HEK293 (cell line): ENCODE measurements at regions not wholly inside any gene's neighbourhood (a gene's known extent, or its start where the extent isn't known, plus 50 kb on each side); places are given as distances from the start of the nearest gene placed in this dataset.

Experiments
- CTCF ChIA-PET: fragments of 350-600 bp; formaldehyde crosslinking; extraction: SDS; loops from one replicate; lab custom pipeline; 2021; ENCODE audit warnings: antibody characterized with exemption; lab: Yijun Ruan, JAX
- POLR2A ChIA-PET: fragments of 300-600 bp; formaldehyde crosslinking; extraction: SDS; loops from one replicate; lab custom pipeline; 2020; ENCODE audit warnings: antibody characterized with exemption, inconsistent platforms; lab: Yijun Ruan, JAX
- H3K27ac ChIP-seq: fragments of 200-500 bp; sonication (Bioruptor generic); 2 replicates; pipeline ENCODE4 v1.5.1; 2014; ENCODE audit warnings: low read depth, low read length, control low read depth, inconsistent platforms; ENCODE audit errors: extremely low read depth
- H3K36me3 ChIP-seq, 2 experiments: fragments of 200-500 bp in 1 of 2; sonication (Bioruptor generic) in 1 of 2; 1 replicate in 1 of 2; 2 replicates in 1 of 2; pipeline ENCODE4 v1.5.1; 2014 to 2017; ENCODE audit warnings: inconsistent platforms in 2 of 2, low read length in 2 of 2; ENCODE audit not compliant: control insufficient read depth in 2 of 2, insufficient read depth in 1 of 2
- H3K4me1 ChIP-seq: fragments of 200-500 bp; sonication (Bioruptor generic); 2 replicates; pipeline ENCODE4 v1.5.1; 2014; ENCODE audit warnings: mild to moderate bottlenecking, low read length, inconsistent platforms; ENCODE audit not compliant: control insufficient read depth, insufficient read depth
- H3K4me3 ChIP-seq: 2 replicates; pipeline ENCODE4 v1.5.1; 2011; ENCODE audit warnings: low read depth, mild to moderate bottlenecking, control low read depth, low read length, moderate library complexity
- H3K9me3 ChIP-seq: fragments of 200-500 bp; sonication (Bioruptor generic); 2 replicates; pipeline ENCODE4 v1.5.1; 2014; ENCODE audit warnings: low read depth, low read length, inconsistent platforms; ENCODE audit not compliant: control insufficient read depth, insufficient read depth
- GFI1B ChIP-seq: fragments of 450-650 bp; formaldehyde crosslinking; IDR thresholded peaks from 2 replicates; pipeline ENCODE4 v1.5.1; 2016; ENCODE audit warnings: missing biosample characterization, missing genetic modification characterization
- KLF9 ChIP-seq: fragments of 450-650 bp; formaldehyde crosslinking; IDR thresholded peaks from 2 replicates; pipeline ENCODE4 v1.5.1; 2016; ENCODE audit warnings: missing biosample characterization, missing genetic modification characterization, low read depth
- MEIS1 ChIP-seq: sonication (generic); formaldehyde crosslinking; IDR thresholded peaks from 2 replicates; pipeline ENCODE4 v1.8.1; 2022; ENCODE audit warnings: missing genetic modification reagents, mild to moderate bottlenecking, borderline replicate concordance
- SCRT2 ChIP-seq: fragments of 450-650 bp; formaldehyde crosslinking; IDR thresholded peaks from 2 replicates; pipeline ENCODE4 v1.5.1; 2016; ENCODE audit warnings: missing biosample characterization, missing genetic modification characterization
- WT1 ChIP-seq: fragments of 450-650 bp; formaldehyde crosslinking; IDR thresholded peaks from 2 replicates; pipeline ENCODE4 v1.5.1; 2016; ENCODE audit warnings: missing biosample characterization, missing genetic modification characterization
- ZNF133 ChIP-seq: fragments of 450-650 bp; formaldehyde crosslinking; IDR thresholded peaks from 2 replicates; pipeline ENCODE4 v1.5.1; 2016; ENCODE audit warnings: missing biosample characterization, missing genetic modification characterization
- ZNF155 ChIP-seq: fragments of 450-650 bp; formaldehyde crosslinking; IDR thresholded peaks from 2 replicates; pipeline ENCODE4 v1.5.1; 2016; ENCODE audit warnings: missing biosample characterization, missing genetic modification characterization
- ZNF174 ChIP-seq: fragments of 450-650 bp; formaldehyde crosslinking; IDR thresholded peaks from 2 replicates; pipeline ENCODE4 v1.5.0; 2017; ENCODE audit warnings: missing biosample characterization, mild to moderate bottlenecking, missing genetic modification characterization
- ZNF23 ChIP-seq: fragments of 450-650 bp; formaldehyde crosslinking; IDR thresholded peaks from 2 replicates; pipeline ENCODE4 v1.5.1; 2016; ENCODE audit warnings: missing biosample characterization, missing genetic modification characterization, borderline replicate concordance
- ZNF248 ChIP-seq: fragments of 450-650 bp; formaldehyde crosslinking; IDR thresholded peaks from 2 replicates; pipeline ENCODE4 v1.5.1; 2017; ENCODE audit warnings: missing biosample characterization, missing genetic modification characterization
- ZNF266 ChIP-seq: fragments of 450-650 bp; formaldehyde crosslinking; IDR thresholded peaks from 2 replicates; pipeline ENCODE4 v1.5.1; 2016; ENCODE audit warnings: missing biosample characterization, missing genetic modification characterization, low read depth
- ZNF274 ChIP-seq, 2 experiments: fragments of 200-500 bp in 1 of 2; fragments of 450-650 bp in 1 of 2; sonication (Bioruptor generic) in 1 of 2; formaldehyde crosslinking in 1 of 2; IDR thresholded peaks; 2 replicates each; pipeline versions ENCODE4 v1.5.1 to v1.6.1; 2014 to 2016; ENCODE audit warnings: borderline replicate concordance in 1 of 2, inconsistent platforms in 1 of 2, low read length in 1 of 2, missing biosample characterization in 1 of 2, missing genetic modification characterization in 1 of 2
- ZNF354C ChIP-seq: fragments of 450-650 bp; formaldehyde crosslinking; IDR thresholded peaks from 2 replicates; pipeline ENCODE4 v1.5.1; 2016; ENCODE audit warnings: missing biosample characterization, missing genetic modification characterization, low read depth, borderline replicate concordance
- ZNF394 ChIP-seq: fragments of 450-650 bp; formaldehyde crosslinking; IDR thresholded peaks from 2 replicates; pipeline ENCODE4 v1.5.1; 2016; ENCODE audit warnings: missing biosample characterization, missing genetic modification characterization, mild to moderate bottlenecking, moderate library complexity, borderline replicate concordance
- ZNF530 ChIP-seq: fragments of 450-650 bp; formaldehyde crosslinking; IDR thresholded peaks from 2 replicates; pipeline ENCODE4 v1.5.1; 2016; ENCODE audit warnings: low read depth, missing biosample characterization, missing genetic modification characterization
- ZNF544 ChIP-seq: fragments of 450-650 bp; formaldehyde crosslinking; IDR thresholded peaks from 2 replicates; pipeline ENCODE4 v1.5.0; 2017; ENCODE audit warnings: missing biosample characterization, missing genetic modification characterization
- ZNF555 ChIP-seq: fragments of 450-650 bp; formaldehyde crosslinking; conservative IDR thresholded peaks from 2 replicates; pipeline ENCODE4 v1.5.1; 2017; ENCODE audit warnings: missing biosample characterization, mild to moderate bottlenecking, missing genetic modification characterization, inconsistent platforms
- ZNF560 ChIP-seq: fragments of 450-650 bp; formaldehyde crosslinking; IDR thresholded peaks from 2 replicates; pipeline ENCODE4 v1.5.1; 2017; ENCODE audit warnings: missing biosample characterization, missing genetic modification characterization, borderline replicate concordance
- ZNF571 ChIP-seq: fragments of 450-650 bp; formaldehyde crosslinking; IDR thresholded peaks from 2 replicates; pipeline ENCODE4 v1.5.0; 2017; ENCODE audit warnings: missing biosample characterization, missing genetic modification characterization
- ZNF600 ChIP-seq: fragments of 450-650 bp; formaldehyde crosslinking; IDR thresholded peaks from 2 replicates; pipeline ENCODE4 v1.5.1; 2016; ENCODE audit warnings: missing biosample characterization, missing genetic modification characterization
- ZNF747 ChIP-seq: fragments of 450-650 bp; formaldehyde crosslinking; IDR thresholded peaks from 2 replicates; pipeline ENCODE4 v1.5.1; 2016; ENCODE audit warnings: missing biosample characterization, missing genetic modification characterization
- TF ChIP-seq, protein P1 (sequence below): fragments of 450-650 bp; formaldehyde crosslinking; IDR thresholded peaks from 2 replicates; pipeline ENCODE4 v1.5.1; 2016; ENCODE audit warnings: missing biosample characterization, missing genetic modification characterization
- TF ChIP-seq, protein P2 (sequence below): fragments of 450-650 bp; formaldehyde crosslinking; IDR thresholded peaks from 2 replicates; pipeline ENCODE4 v1.5.1; 2016; ENCODE audit warnings: missing biosample characterization, missing genetic modification characterization
- TF ChIP-seq, protein P3 (sequence below): fragments of 450-650 bp; IDR thresholded peaks from 2 replicates; pipeline ENCODE4 v1.5.1; 2018; ENCODE audit warnings: missing biosample characterization, mild to moderate bottlenecking, missing genetic modification characterization

DNA sequence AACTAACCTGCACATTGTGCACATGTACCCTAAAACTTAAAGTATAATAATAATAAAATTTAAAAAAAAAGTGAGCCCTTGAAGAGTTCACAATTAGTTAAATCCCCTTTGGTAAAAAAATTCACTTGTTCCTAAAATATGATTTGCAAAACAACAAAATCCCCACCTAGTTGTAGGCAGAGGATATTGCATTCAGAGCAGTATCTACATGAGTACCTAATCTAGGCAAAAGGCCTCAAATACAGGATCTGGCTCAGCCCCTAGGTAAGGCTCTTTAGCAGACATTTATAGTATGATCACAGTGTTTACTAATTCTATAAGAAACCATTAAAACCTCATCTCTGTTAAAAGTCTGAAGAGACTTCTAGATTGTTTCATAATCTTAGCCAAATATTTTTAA is 89.3 kb upstream of the CCDC80 start:
- Histone ChIP-seq H3K27ac (no peak overlapping the region), H3K9me3 (no peaks in the 10 kb centered on the region), H3K4me3 (no peak overlapping the region), H3K36me3 (no peaks in the 10 kb centered on the region), H3K4me1 (no peaks in the 10 kb centered on the region)
- ChIA-PET CTCF (no interaction called here), POLR2A (no interaction called here)
- TF ChIP-seq ZNF600 (tag by site-specific recombination) = no peak
- TF ChIP-seq ZNF248 (tag by site-specific recombination) = no peak
- TF ChIP-seq, protein P1, sequence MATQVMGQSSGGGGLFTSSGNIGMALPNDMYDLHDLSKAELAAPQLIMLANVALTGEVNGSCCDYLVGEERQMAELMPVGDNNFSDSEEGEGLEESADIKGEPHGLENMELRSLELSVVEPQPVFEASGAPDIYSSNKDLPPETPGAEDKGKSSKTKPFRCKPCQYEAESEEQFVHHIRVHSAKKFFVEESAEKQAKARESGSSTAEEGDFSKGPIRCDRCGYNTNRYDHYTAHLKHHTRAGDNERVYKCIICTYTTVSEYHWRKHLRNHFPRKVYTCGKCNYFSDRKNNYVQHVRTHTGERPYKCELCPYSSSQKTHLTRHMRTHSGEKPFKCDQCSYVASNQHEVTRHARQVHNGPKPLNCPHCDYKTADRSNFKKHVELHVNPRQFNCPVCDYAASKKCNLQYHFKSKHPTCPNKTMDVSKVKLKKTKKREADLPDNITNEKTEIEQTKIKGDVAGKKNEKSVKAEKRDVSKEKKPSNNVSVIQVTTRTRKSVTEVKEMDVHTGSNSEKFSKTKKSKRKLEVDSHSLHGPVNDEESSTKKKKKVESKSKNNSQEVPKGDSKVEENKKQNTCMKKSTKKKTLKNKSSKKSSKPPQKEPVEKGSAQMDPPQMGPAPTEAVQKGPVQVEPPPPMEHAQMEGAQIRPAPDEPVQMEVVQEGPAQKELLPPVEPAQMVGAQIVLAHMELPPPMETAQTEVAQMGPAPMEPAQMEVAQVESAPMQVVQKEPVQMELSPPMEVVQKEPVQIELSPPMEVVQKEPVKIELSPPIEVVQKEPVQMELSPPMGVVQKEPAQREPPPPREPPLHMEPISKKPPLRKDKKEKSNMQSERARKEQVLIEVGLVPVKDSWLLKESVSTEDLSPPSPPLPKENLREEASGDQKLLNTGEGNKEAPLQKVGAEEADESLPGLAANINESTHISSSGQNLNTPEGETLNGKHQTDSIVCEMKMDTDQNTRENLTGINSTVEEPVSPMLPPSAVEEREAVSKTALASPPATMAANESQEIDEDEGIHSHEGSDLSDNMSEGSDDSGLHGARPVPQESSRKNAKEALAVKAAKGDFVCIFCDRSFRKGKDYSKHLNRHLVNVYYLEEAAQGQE (tag by site-specific recombination) = no peak
- TF ChIP-seq ZNF174 (tag by site-specific recombination) = no peak
- no peak for TF ChIP-seq ZNF530 (tag by site-specific recombination)
- no peak for TF ChIP-seq ZNF544 (tag by site-specific recombination)
- no peak for TF ChIP-seq ZNF747
- TF ChIP-seq ZNF394 (tag by site-specific recombination) = no peak
- TF ChIP-seq GFI1B (tag by site-specific recombination) = no peak
- no peak for TF ChIP-seq ZNF23 (tag by site-specific recombination)
- no peak for TF ChIP-seq WT1 (tag by site-specific recombination)
- no peak for TF ChIP-seq ZNF571 (tag by site-specific recombination)
- TF ChIP-seq, protein P2, sequence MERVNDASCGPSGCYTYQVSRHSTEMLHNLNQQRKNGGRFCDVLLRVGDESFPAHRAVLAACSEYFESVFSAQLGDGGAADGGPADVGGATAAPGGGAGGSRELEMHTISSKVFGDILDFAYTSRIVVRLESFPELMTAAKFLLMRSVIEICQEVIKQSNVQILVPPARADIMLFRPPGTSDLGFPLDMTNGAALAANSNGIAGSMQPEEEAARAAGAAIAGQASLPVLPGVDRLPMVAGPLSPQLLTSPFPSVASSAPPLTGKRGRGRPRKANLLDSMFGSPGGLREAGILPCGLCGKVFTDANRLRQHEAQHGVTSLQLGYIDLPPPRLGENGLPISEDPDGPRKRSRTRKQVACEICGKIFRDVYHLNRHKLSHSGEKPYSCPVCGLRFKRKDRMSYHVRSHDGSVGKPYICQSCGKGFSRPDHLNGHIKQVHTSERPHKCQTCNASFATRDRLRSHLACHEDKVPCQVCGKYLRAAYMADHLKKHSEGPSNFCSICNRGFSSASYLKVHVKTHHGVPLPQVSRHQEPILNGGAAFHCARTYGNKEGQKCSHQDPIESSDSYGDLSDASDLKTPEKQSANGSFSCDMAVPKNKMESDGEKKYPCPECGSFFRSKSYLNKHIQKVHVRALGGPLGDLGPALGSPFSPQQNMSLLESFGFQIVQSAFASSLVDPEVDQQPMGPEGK (tag by site-specific recombination) = no peak
- no peak for TF ChIP-seq MEIS1 (CRISPR knock-in tag)
- TF ChIP-seq ZNF274 (IDR thresholded peaks at IDR 0.05; ENCODE audit: low read length) = no peak
- no peak for TF ChIP-seq ZNF274 (tag by site-specific recombination; IDR thresholded peaks at IDR 0.05; ENCODE audit: borderline replicate concordance)
- TF ChIP-seq ZNF133 (tag by site-specific recombination) = no peak

DNA sequence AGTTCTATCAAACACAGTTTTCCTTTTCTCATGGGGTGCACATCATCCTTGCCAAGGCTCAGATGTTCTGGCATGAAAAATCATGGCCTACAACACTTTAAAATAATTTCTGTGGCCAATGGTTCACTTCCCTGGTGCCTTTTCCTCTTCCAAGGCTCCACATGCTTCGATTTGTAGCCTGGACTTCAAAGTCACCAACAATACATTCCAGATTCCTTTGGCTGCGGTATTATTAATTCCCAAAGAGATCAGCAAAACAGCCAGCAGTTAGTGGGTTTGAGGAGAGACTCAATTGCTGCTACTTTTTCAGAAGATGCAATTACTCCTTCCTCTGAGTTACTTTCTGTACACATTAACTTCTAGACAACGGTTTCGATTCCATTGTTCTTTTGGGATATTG is 80.3 kb upstream of the CCDC80 start:
- Histone ChIP-seq H3K4me1 (no peaks in the 10 kb centered on the region), H3K36me3 (no peaks in the 10 kb centered on the region), H3K4me3 (no peak overlapping the region), H3K9me3 (no peaks in the 10 kb centered on the region)
- CTCF ChIA-PET = interaction anchor here (1.6 kb wide), 1 partner anchor 13 kb away, joined by 4 read pairs; no protein-coding TSS in a partner anchor
- POLR2A ChIA-PET = no interaction called here
- TF ChIP-seq ZNF155 (tag by site-specific recombination) = no peak
- TF ChIP-seq ZNF266 (tag by site-specific recombination) = no peak
- TF ChIP-seq, protein P3, sequence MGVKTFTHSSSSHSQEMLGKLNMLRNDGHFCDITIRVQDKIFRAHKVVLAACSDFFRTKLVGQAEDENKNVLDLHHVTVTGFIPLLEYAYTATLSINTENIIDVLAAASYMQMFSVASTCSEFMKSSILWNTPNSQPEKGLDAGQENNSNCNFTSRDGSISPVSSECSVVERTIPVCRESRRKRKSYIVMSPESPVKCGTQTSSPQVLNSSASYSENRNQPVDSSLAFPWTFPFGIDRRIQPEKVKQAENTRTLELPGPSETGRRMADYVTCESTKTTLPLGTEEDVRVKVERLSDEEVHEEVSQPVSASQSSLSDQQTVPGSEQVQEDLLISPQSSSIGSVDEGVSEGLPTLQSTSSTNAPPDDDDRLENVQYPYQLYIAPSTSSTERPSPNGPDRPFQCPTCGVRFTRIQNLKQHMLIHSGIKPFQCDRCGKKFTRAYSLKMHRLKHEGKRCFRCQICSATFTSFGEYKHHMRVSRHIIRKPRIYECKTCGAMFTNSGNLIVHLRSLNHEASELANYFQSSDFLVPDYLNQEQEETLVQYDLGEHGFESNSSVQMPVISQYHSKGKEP (tag by site-specific recombination) = no peak
- no peak for TF ChIP-seq ZNF555 (tag by site-specific recombination)
- TF ChIP-seq KLF9 = no peak
- no peak for TF ChIP-seq ZNF274 (IDR thresholded peaks at IDR 0.05; ENCODE audit: low read length)
- no peak for TF ChIP-seq ZNF274 (tag by site-specific recombination; IDR thresholded peaks at IDR 0.05; ENCODE audit: borderline replicate concordance)
- no peak for TF ChIP-seq ZNF560
- TF ChIP-seq SCRT2 (tag by site-specific recombination) = no peak
- TF ChIP-seq ZNF354C (tag by site-specific recombination) = no peak
- TF ChIP-seq, all 188 proteins: peak for 0
- no peak overlapping the region for H3K27ac ChIP-seq
